Esophagus muscularis mucosa (tissue), 4 donors: ENCODE measurements at regions not wholly inside any gene's neighbourhood (a gene's known extent, or its start where the extent isn't known, plus 50 kb on each side); places are given as distances from the start of the nearest gene placed in this dataset.

Experiments
- EP300 ChIP-seq: sonication (generic); formaldehyde crosslinking; IDR thresholded peaks from one replicate; pipeline ENCODE4 v1.6.1; 2017; ENCODE audit warnings: antibody characterized with exemption
- POLR2A ChIP-seq: fragments of 450-650 bp; IDR thresholded peaks from one replicate; pipeline ENCODE4 v1.6.1; 2017; ENCODE audit warnings: antibody characterized with exemption, moderate library complexity, mild to moderate bottlenecking, low read depth
- TF ChIP-seq, protein P1 (sequence below), 3 experiments: fragments of 200-600 bp in 2 of 3; fragments of 450-650 bp in 1 of 3; sonication (generic) in 2 of 3; IDR thresholded peaks; one replicate each; pipeline ENCODE4 v1.5.1; 2017 to 2019; ENCODE audit warnings: antibody characterized with exemption in 3 of 3, mild to moderate bottlenecking in 2 of 3, moderate library complexity in 1 of 3

DNA sequence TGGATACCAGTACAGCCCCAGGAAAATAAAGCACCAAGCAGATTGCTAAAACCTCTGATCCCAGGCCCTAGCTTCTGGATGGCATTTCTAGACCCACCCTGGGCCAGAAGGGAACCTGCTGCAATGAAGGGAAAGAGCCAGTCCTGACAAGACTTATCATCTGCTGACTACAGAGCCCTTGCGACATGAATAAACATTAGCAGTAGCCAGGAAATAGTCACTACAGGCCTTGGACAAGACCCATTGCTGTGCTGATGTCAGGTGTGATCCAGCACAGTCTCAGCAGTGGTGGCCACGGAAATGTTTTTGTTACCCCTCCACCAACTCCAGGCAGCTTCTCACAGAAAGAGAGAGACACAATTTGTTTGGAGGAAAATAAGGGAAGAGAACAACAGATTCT is 399.3 kb downstream of the HAO1 start:
- TF ChIP-seq, protein P1, sequence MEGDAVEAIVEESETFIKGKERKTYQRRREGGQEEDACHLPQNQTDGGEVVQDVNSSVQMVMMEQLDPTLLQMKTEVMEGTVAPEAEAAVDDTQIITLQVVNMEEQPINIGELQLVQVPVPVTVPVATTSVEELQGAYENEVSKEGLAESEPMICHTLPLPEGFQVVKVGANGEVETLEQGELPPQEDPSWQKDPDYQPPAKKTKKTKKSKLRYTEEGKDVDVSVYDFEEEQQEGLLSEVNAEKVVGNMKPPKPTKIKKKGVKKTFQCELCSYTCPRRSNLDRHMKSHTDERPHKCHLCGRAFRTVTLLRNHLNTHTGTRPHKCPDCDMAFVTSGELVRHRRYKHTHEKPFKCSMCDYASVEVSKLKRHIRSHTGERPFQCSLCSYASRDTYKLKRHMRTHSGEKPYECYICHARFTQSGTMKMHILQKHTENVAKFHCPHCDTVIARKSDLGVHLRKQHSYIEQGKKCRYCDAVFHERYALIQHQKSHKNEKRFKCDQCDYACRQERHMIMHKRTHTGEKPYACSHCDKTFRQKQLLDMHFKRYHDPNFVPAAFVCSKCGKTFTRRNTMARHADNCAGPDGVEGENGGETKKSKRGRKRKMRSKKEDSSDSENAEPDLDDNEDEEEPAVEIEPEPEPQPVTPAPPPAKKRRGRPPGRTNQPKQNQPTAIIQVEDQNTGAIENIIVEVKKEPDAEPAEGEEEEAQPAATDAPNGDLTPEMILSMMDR (IDR thresholded peaks at IDR 0.05) = no peak
- TF ChIP-seq POLR2A (no peak), EP300 (no peak)
